ENCODE measurements at regions not wholly inside any gene's neighbourhood (a gene's known extent, or its start where the extent isn't known, plus 50 kb on each side); places are given as distances from the start of the nearest gene placed in this dataset.

GRCh38 chr16:86243123-86243473 is 267.2 kb upstream of the FOXF1 start:
- TF ChIP-seq POLR2AphosphoS5 (IDR thresholded peaks at IDR 0.05; ENCODE audit: low read depth, low read length) (no peak), POLR2A (IDR thresholded peaks at IDR 0.05; ENCODE audit: low read depth, low read length) (no peak), TAF1 (IDR thresholded peaks at IDR 0.05; ENCODE audit: borderline replicate concordance, low read depth, low read length) (no peak)
